Neuronal stem cell (in vitro differentiated cells): ENCODE measurements at regions not wholly inside any gene's neighbourhood (a gene's known extent, or its start where the extent isn't known, plus 50 kb on each side); places are given as distances from the start of the nearest gene placed in this dataset.

Experiments
- DNase-seq: peaks from one replicate; pipeline ENCODE4 v3.0.0-alpha.2; 2013; ENCODE audit warnings: low spot score
- H2AFZ ChIP-seq: one replicate; pipeline ENCODE4 v1.6.1; 2013; ENCODE audit warnings: mild to moderate bottlenecking, low read length, inconsistent platforms
- H2AK5ac ChIP-seq: 2 replicates; pipeline ENCODE4 v1.6.1; 2013; ENCODE audit warnings: low read depth, mild to moderate bottlenecking, inconsistent platforms, low read length, moderate library complexity, mixed read lengths
- H2BK120ac ChIP-seq: 2 replicates; pipeline ENCODE4 v1.6.1; 2013; ENCODE audit warnings: low read depth, mild to moderate bottlenecking, inconsistent platforms, low read length, moderate library complexity, mixed read lengths
- H2BK12ac ChIP-seq: one replicate; pipeline ENCODE4 v1.6.1; 2013; ENCODE audit warnings: low read length, inconsistent platforms
- H2BK15ac ChIP-seq: 2 replicates; pipeline ENCODE4 v1.6.1; 2013; ENCODE audit warnings: mild to moderate bottlenecking, low read length, inconsistent platforms, mixed read lengths
- H2BK5ac ChIP-seq: one replicate; pipeline ENCODE4 v1.6.1; 2013; ENCODE audit warnings: inconsistent platforms, mild to moderate bottlenecking, low read length, moderate library complexity
- H3K14ac ChIP-seq: one replicate; pipeline ENCODE4 v1.6.1; 2013; ENCODE audit warnings: low read length, inconsistent platforms
- H3K18ac ChIP-seq: 2 replicates; pipeline ENCODE4 v1.6.1; 2013; ENCODE audit warnings: low read length, inconsistent platforms
- H3K23ac ChIP-seq: 2 replicates; pipeline ENCODE4 v1.6.1; 2013; ENCODE audit warnings: low read depth, mild to moderate bottlenecking, mixed read lengths, low read length, inconsistent platforms; ENCODE audit not compliant: poor library complexity
- H3K27ac ChIP-seq: replicated peaks from 3 replicates; pipeline ENCODE4 v1.5.1; 2013; ENCODE audit warnings: low read length, inconsistent platforms
- H3K27me3 ChIP-seq, 3 experiments: 2 replicates each; pipeline ENCODE4 v1.6.1; 2013; ENCODE audit warnings: low read length in 3 of 3, mild to moderate bottlenecking in 2 of 3, inconsistent platforms in 1 of 3, low read depth in 1 of 3, mixed read lengths in 1 of 3, moderate library complexity in 1 of 3; ENCODE audit not compliant: control insufficient read depth in 3 of 3, insufficient read depth in 3 of 3
- H3K36me3 ChIP-seq, 2 donors: replicated peaks in 1 of 2; 2 replicates each; pipeline ENCODE4 v1.6.1; 2013; ENCODE audit warnings: low read length in 2 of 2; ENCODE audit not compliant: control insufficient read depth in 2 of 2, insufficient read depth in 2 of 2
- H3K4ac ChIP-seq: 2 replicates; pipeline ENCODE4 v1.6.1; 2013; ENCODE audit warnings: inconsistent platforms, mild to moderate bottlenecking, low read length, moderate library complexity
- H3K4me1 ChIP-seq, 2 donors: 1 replicate in 1 of 2; 2 replicates in 1 of 2; pipeline ENCODE4 v1.6.1; 2013; ENCODE audit warnings: low read length in 2 of 2, low read depth in 1 of 2; ENCODE audit not compliant: control insufficient read depth in 2 of 2, insufficient read depth in 1 of 2
- H3K4me2 ChIP-seq: one replicate; pipeline ENCODE4 v1.6.1; 2013; ENCODE audit warnings: mild to moderate bottlenecking, low read length, inconsistent platforms; ENCODE audit not compliant: insufficient read depth, poor library complexity, severe bottlenecking
- H3K4me3 ChIP-seq, 2 donors: 2 replicates each; pipeline ENCODE4 v1.5.1; 2013; ENCODE audit warnings: low read length in 2 of 2, mild to moderate bottlenecking in 2 of 2, inconsistent platforms in 1 of 2, moderate library complexity in 1 of 2
- H3K79me1 ChIP-seq: one replicate; pipeline ENCODE4 v1.6.1; 2013; ENCODE audit warnings: low read depth, mild to moderate bottlenecking, inconsistent platforms, low read length, moderate library complexity
- H3K9ac ChIP-seq: one replicate; pipeline ENCODE4 v1.6.1; 2013; ENCODE audit warnings: mild to moderate bottlenecking, low read depth, low read length, inconsistent platforms; ENCODE audit not compliant: poor library complexity
- H3K9me3 ChIP-seq, 2 donors: replicated peaks in 1 of 2; 2 replicates each; pipeline versions ENCODE3 to v1.6.1; 2013; ENCODE audit warnings: low read length in 2 of 2, mild to moderate bottlenecking in 2 of 2, inconsistent platforms in 1 of 2, low read depth in 1 of 2, mixed read lengths in 1 of 2, moderate library complexity in 1 of 2; ENCODE audit not compliant: control insufficient read depth in 2 of 2, insufficient read depth in 1 of 2
- H4K8ac ChIP-seq: one replicate; pipeline ENCODE4 v1.6.1; 2013; ENCODE audit warnings: low read depth, mild to moderate bottlenecking, inconsistent platforms, low read length, moderate library complexity
- H4K91ac ChIP-seq: one replicate; pipeline ENCODE4 v1.6.1; 2013; ENCODE audit warnings: low read length, low read depth, mild to moderate bottlenecking, inconsistent platforms; ENCODE audit not compliant: poor library complexity
- whole genome bisulfite sequencing, 2 donors: extraction: QIAGEN DNeasy Blood & Tissue Kit; methylation state at CpG; one replicate each; pipeline ENCODE4 v1.1.7; 2013; ENCODE audit warnings: missing lambda C conversion rate in 2 of 2, mixed read lengths in 1 of 2; ENCODE audit not compliant: insufficient read length in 2 of 2, insufficient replicate concordance in 1 of 2; ENCODE audit errors: extremely low coverage in 2 of 2; 5-methylcytosine and 5-hydroxymethylcytosine counted together

DNA sequence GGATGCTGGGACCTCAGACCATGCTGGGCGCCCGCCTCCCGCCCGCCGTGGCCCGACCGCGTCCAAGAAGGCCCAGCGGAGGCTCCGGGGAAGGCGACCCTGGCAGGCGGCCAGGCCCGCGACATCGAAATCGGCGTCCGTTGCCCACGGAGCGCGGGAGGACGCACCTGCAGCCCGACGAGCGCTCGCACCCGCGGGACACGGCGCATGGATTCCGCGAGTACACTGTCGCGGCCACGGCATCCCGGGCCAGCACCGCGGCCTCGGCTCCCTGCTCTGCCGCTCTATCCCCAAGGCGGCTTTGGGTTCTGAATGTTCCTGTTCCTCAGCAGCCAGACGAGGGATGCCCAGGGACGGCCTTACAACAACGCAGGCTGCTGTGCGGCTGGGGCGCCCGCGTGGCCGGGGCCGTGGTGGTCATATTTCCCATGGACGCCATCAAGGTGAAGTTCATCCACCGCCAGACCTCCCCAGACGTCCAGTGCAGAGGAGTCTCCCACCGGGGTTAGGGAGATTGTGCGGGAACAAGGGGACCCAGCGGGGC is 67.5 kb upstream of the ZNF722 start:
- no CpG with 5 or more reads among the region's 56 CpGs for WGBS, 2 donors
- Histone ChIP-seq H3K23ac (no peak overlapping the region), H3K27me3 (no peaks in the 10 kb centered on the region), H3K27ac (no peak overlapping the region), H3K4me1 (no peaks in the 10 kb centered on the region), H3K4ac (no peak overlapping the region), H3K9me3 (peaks cover 0 to 41% of the 10 kb centered on the region in 2 donors), H4K8ac (no peak overlapping the region), H2BK5ac (no peak overlapping the region), H3K36me3 (no peaks in the 10 kb centered on the region), H3K79me1 (no peaks in the 10 kb centered on the region), H2BK15ac (no peak overlapping the region), H2BK120ac (no peak overlapping the region), H3K4me3 (peak overlapping the region in 1 of 2 donors; percentile 4), H2AK5ac (no peak overlapping the region), H3K4me2 (no peak overlapping the region), H2BK12ac (no peak overlapping the region), H3K14ac (no peak overlapping the region), H3K18ac (no peak overlapping the region), H3K9ac (no peak overlapping the region), H2AFZ (no peak overlapping the region), H4K91ac (no peak overlapping the region)
- DNase-seq: no peak

DNA sequence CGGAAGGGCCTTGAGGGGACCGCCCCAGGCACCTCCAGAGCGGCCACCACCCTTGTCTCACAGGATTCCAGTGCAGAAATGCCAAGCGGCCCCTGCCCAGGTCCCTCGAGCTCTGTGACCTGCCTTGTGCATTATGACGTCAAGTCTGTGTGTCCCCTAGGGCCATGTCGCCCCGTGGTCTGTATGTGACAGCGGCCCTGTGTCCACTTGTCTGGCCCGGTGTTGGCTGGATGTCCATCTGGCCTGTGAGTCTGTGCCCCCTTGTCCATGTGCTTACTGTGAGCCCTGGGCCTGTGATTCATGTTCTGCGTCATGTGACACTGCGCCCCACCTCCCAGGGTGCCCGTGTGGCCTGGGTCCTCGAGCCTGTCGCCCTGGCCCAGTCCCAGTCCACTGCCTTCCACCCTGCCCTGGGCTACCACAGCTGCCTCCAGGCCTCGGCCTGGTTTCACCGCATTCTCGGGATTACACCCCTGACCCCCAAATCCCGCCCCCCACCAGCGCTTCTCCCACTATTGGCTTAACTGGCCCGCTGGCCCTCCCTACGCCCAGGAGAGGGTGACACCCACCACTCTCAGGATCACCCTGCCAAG is 66.6 kb upstream of the ZNF722 start:
- peaks cover 0 to 33% of the 10 kb centered on the region in 2 donors for H3K9me3 ChIP-seq
- H2BK5ac ChIP-seq: no peak overlapping the region
- H4K8ac ChIP-seq: no peak overlapping the region
- H3K27ac ChIP-seq: no peak overlapping the region
- H3K36me3 ChIP-seq: no peaks in the 10 kb centered on the region
- no peaks in the 10 kb centered on the region for H3K27me3 ChIP-seq
- H4K91ac ChIP-seq: no peak overlapping the region
- H3K14ac ChIP-seq: no peak overlapping the region
- DNase-seq: no peak
- H3K4me1 ChIP-seq: no peaks in the 10 kb centered on the region
- no peaks in the 10 kb centered on the region for H3K79me1 ChIP-seq
- no peak overlapping the region for H3K4me2 ChIP-seq
- WGBS, 2 donors: no CpG with 5 or more reads among the region's 22 CpGs
- no peak overlapping the region for H2BK12ac ChIP-seq
- no peak overlapping the region for H2BK15ac ChIP-seq
- H3K18ac ChIP-seq: no peak overlapping the region
- H2AFZ ChIP-seq: no peak overlapping the region
- H3K23ac ChIP-seq: no peak overlapping the region
- peak overlapping the region; percentile 50 for H3K9ac ChIP-seq
- H2BK120ac ChIP-seq: no peak overlapping the region
- H3K4me3 ChIP-seq: no peak overlapping the region
- no peak overlapping the region for H2AK5ac ChIP-seq
- H3K4ac ChIP-seq: no peak overlapping the region
